Progenitor cell of endocrine pancreas (in vitro differentiated cells): ENCODE measurements at regions not wholly inside any gene's neighbourhood (a gene's known extent, or its start where the extent isn't known, plus 50 kb on each side); places are given as distances from the start of the nearest gene placed in this dataset.

Experiments
- DNase-seq: peaks from one replicate; pipeline ENCODE4 v3.0.0; 2021; ENCODE audit warnings: low spot score; ENCODE audit not compliant: unreplicated experiment
- H3K27ac Mint-ChIP-seq: 2 replicates; pipeline ENCODE4 v1.8.0; 2021; ENCODE audit warnings: mild to moderate bottlenecking, moderate library complexity, mixed read lengths
- H3K27me3 Mint-ChIP-seq: 2 replicates; pipeline ENCODE4 v1.8.0; 2021; ENCODE audit warnings: mixed read lengths
- H3K36me3 Mint-ChIP-seq: 2 replicates; pipeline ENCODE4 v1.8.0; 2022; ENCODE audit warnings: mixed read lengths; ENCODE audit not compliant: insufficient read depth
- H3K4me1 Mint-ChIP-seq: 2 replicates; pipeline ENCODE4 v1.8.0; 2021; ENCODE audit warnings: low read depth, mixed read lengths
- H3K4me3 Mint-ChIP-seq: 2 replicates; pipeline ENCODE4 v1.8.0; 2021; ENCODE audit warnings: low read depth, mild to moderate bottlenecking, moderate library complexity, mixed read lengths
- H3K9me3 Mint-ChIP-seq: 2 replicates; pipeline ENCODE4 v1.8.0; 2021; ENCODE audit warnings: low read depth, mixed read lengths
- CTCF ChIP-seq: fragments of 200-600 bp; sonication (generic); IDR thresholded peaks from one replicate; pipeline ENCODE4 v1.5.0; 2021; ENCODE audit warnings: antibody characterized with exemption, mild to moderate bottlenecking; ENCODE audit not compliant: unreplicated experiment

- no peak for TF ChIP-seq CTCF
- Mint-ChIP-seq H3K4me1 (no peaks in the 10 kb centered on the region), H3K9me3 (peaks cover 7% of the 10 kb centered on the region)
Measured at GRCh38 chr4:11919316-11919715, 490.6 kb upstream of the HS3ST1 start.

GRCh38 chr4:11914406-11914805 is 485.7 kb upstream of the HS3ST1 start:
- TF ChIP-seq CTCF: no peak
- DNase-seq: no peak
- Mint-ChIP-seq H3K36me3 (no peaks in the 10 kb centered on the region), H3K27me3 (no peaks in the 10 kb centered on the region), H3K4me3 (no peak overlapping the region), H3K27ac (no peak overlapping the region), H3K4me1 (no peaks in the 10 kb centered on the region), H3K9me3 (peaks cover 7% of the 10 kb centered on the region)

More at GRCh38 chr4:11919316-11919715, 490.6 kb upstream of the HS3ST1 start:
- no peak for DNase-seq
- Mint-ChIP-seq H3K4me3 (no peak overlapping the region), H3K27ac (no peak overlapping the region), H3K36me3 (no peaks in the 10 kb centered on the region), H3K27me3 (no peaks in the 10 kb centered on the region)

- Mint-ChIP-seq H3K27ac (no peak overlapping the region), H3K4me3 (no peak overlapping the region), H3K9me3 (peaks cover 4% of the 10 kb centered on the region), H3K27me3 (no peaks in the 10 kb centered on the region), H3K4me1 (no peaks in the 10 kb centered on the region), H3K36me3 (no peaks in the 10 kb centered on the region)
- no peak for TF ChIP-seq CTCF
- no peak for DNase-seq
Measured at GRCh38 chr4:11912886-11913285, 484.2 kb upstream of the HS3ST1 start.

GRCh38 chr4:11910812-11911211 is 482.1 kb upstream of the HS3ST1 start:
- H3K27me3 Mint-ChIP-seq: no peaks in the 10 kb centered on the region
- no peak overlapping the region for H3K4me3 Mint-ChIP-seq
- H3K9me3 Mint-ChIP-seq: peaks cover 4% of the 10 kb centered on the region
- H3K4me1 Mint-ChIP-seq: no peaks in the 10 kb centered on the region
- H3K36me3 Mint-ChIP-seq: no peaks in the 10 kb centered on the region
- DNase-seq: no peak
- no peak for TF ChIP-seq CTCF
- no peak overlapping the region for H3K27ac Mint-ChIP-seq

- Mint-ChIP-seq H3K4me3 (no peak overlapping the region), H3K9me3 (no peaks in the 10 kb centered on the region), H3K36me3 (no peaks in the 10 kb centered on the region), H3K27ac (no peak overlapping the region), H3K27me3 (no peaks in the 10 kb centered on the region), H3K4me1 (no peaks in the 10 kb centered on the region)
- no peak for DNase-seq
- no peak for TF ChIP-seq CTCF
Measured at GRCh38 chr4:11908712-11909111, 480.0 kb upstream of the HS3ST1 start.
